GM12872 (cell line): ENCODE measurements at regions not wholly inside any gene's neighbourhood (a gene's known extent, or its start where the extent isn't known, plus 50 kb on each side); places are given as distances from the start of the nearest gene placed in this dataset.

Source experiments
- CTCF ChIP-seq: IDR thresholded peaks from 3 replicates; pipeline ENCODE4 v1.5.1; 2011; ENCODE audit warnings: low read depth, mild to moderate bottlenecking, low read length, moderate library complexity; ENCODE audit not compliant: insufficient read depth

- no peak for TF ChIP-seq CTCF
Measured at GRCh38 chr20:11778206-11778570, 139.5 kb upstream of the BTBD3 start.

GRCh38 chr20:11780765-11781369, 136.8 kb upstream of the BTBD3 start:
- TF ChIP-seq CTCF: no peak

GRCh38 chr20:11783102-11783850, 134.4 kb upstream of the BTBD3 start:
- no peak for TF ChIP-seq CTCF

- no peak for TF ChIP-seq CTCF
Measured at GRCh38 chr20:11785885-11786507, 131.7 kb upstream of the BTBD3 start.

- no peak for TF ChIP-seq CTCF
Measured at GRCh38 chr20:11790046-11790445, 127.6 kb upstream of the BTBD3 start.

- no peak for TF ChIP-seq CTCF
Measured at GRCh38 chr20:11791316-11791715, 126.4 kb upstream of the BTBD3 start.

GRCh38 chr20:11791835-11792567, 125.7 kb upstream of the BTBD3 start:
- TF ChIP-seq CTCF: no peak
